Natural killer cell (primary cell): ENCODE measurements at regions not wholly inside any gene's neighbourhood (a gene's known extent, or its start where the extent isn't known, plus 50 kb on each side); places are given as distances from the start of the nearest gene placed in this dataset.

ENCODE experiments used
- ATAC-seq, 3 donors: fragments of 150-1000 bp in 2 of 3; fragments of 200-7000 bp in 1 of 3; cut with Tn5 transposase; 1 replicate in 1 of 3; 2 replicates in 2 of 3; pipeline ENCODE4 v1.10.0; 2021; ENCODE audit warnings: mild to moderate bottlenecking in 2 of 3, moderate library complexity in 2 of 3
- DNase-seq, 2 donors: peaks; one replicate each; pipeline versions ENCODE4 v3.0.0 to v3.0.0-alpha.2; 2013 to 2021; ENCODE audit warnings: mixed read lengths in 1 of 2
- H3K27ac ChIP-seq: one replicate; pipeline ENCODE4 v1.5.1; 2013; ENCODE audit warnings: mild to moderate bottlenecking, low read length
- H3K27me3 ChIP-seq: one replicate; pipeline ENCODE4 v1.6.1; 2013; ENCODE audit warnings: low read length; ENCODE audit not compliant: control insufficient read depth, insufficient read depth
- H3K36me3 ChIP-seq: one replicate; pipeline ENCODE4 v1.6.1; 2013; ENCODE audit warnings: low read length; ENCODE audit not compliant: control insufficient read depth, insufficient read depth
- H3K4me1 ChIP-seq: one replicate; pipeline ENCODE4 v1.6.1; 2013; ENCODE audit warnings: low read length; ENCODE audit not compliant: control insufficient read depth, insufficient read depth
- H3K4me3 ChIP-seq: one replicate; pipeline ENCODE4 v1.5.1; 2013; ENCODE audit warnings: low read length
- H3K9me3 ChIP-seq: one replicate; pipeline ENCODE4 v1.6.1; 2013; ENCODE audit warnings: low read length; ENCODE audit not compliant: control insufficient read depth, insufficient read depth
- H3K27ac Mint-ChIP-seq, 2 donors: one replicate each; pipeline ENCODE4 v1.8.0; 2022; ENCODE audit warnings: mild to moderate bottlenecking in 2 of 2, mixed read lengths in 2 of 2, moderate library complexity in 1 of 2
- H3K27me3 Mint-ChIP-seq, 2 donors: one replicate each; pipeline ENCODE4 v1.8.0; 2022; ENCODE audit warnings: low read depth in 2 of 2, mixed read lengths in 2 of 2
- H3K36me3 Mint-ChIP-seq: one replicate; pipeline ENCODE4 v1.8.0; 2022; ENCODE audit warnings: mixed read lengths
- H3K4me1 Mint-ChIP-seq, 2 donors: one replicate each; pipeline ENCODE4 v1.8.0; 2022; ENCODE audit warnings: mixed read lengths in 2 of 2
- H3K4me3 Mint-ChIP-seq: one replicate; pipeline ENCODE4 v1.8.0; 2022; ENCODE audit warnings: mild to moderate bottlenecking, moderate library complexity, mixed read lengths
- H3K9me3 Mint-ChIP-seq, 2 donors: one replicate each; pipeline ENCODE4 v1.8.0; 2022; ENCODE audit warnings: mixed read lengths in 2 of 2
- WGBS: methylation state at CpG from one replicate; pipeline ENCODE4 v1.1.7; 2013; ENCODE audit warnings: missing lambda C conversion rate; ENCODE audit not compliant: insufficient coverage; 5-methylcytosine and 5-hydroxymethylcytosine counted together
- intact Hi-C: fragments of 100-400 bp; cut with micrococcal nuclease; formaldehyde crosslinking; loops from one replicate; pipeline ENCODE4 v1.14.2; 2022
- TF ChIP-seq, protein P1 (sequence below): fragments of 200-600 bp; IDR thresholded peaks from one replicate; pipeline ENCODE4 v1.8.0; 2022; ENCODE audit warnings: antibody characterized with exemption

DNA sequence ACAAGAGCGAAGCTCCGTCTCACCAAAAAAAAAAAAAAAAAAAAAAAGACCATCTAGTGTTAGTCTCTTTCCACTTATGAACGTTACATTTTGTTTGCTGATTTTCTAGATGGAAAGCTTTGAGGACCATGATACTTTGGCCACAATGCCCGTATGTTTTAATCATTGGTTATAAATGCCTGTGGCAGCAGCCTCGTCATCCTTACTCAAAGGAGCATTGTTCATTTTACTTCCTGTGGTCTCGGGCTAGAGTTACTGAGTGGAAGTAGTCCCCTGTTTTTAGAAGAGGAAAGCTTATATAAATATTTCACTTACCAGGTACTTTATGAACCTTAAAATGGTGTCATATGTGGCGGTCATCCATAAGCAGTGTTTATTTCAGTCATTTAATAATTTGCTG, 359.9 kb downstream of the AEBP2 start:
- intact Hi-C loops, result no loop called here
- Mint-ChIP-seq H3K36me3 (no peaks in the 10 kb centered on the region), H3K4me3 (no peak overlapping the region), H3K4me1 (peaks cover 7 to 8% of the 10 kb centered on the region in 2 donors), H3K27ac (no peak overlapping the region), H3K9me3 (no peaks in the 10 kb centered on the region), H3K27me3 (peaks cover 14 to 21% of the 10 kb centered on the region in 2 donors)
- peaks cover 2% of the 10 kb centered on the region for H3K4me1 ChIP-seq
- no peaks in the 10 kb centered on the region for H3K9me3 ChIP-seq
- no peaks in the 10 kb centered on the region for H3K36me3 ChIP-seq
- TF ChIP-seq, protein P1, sequence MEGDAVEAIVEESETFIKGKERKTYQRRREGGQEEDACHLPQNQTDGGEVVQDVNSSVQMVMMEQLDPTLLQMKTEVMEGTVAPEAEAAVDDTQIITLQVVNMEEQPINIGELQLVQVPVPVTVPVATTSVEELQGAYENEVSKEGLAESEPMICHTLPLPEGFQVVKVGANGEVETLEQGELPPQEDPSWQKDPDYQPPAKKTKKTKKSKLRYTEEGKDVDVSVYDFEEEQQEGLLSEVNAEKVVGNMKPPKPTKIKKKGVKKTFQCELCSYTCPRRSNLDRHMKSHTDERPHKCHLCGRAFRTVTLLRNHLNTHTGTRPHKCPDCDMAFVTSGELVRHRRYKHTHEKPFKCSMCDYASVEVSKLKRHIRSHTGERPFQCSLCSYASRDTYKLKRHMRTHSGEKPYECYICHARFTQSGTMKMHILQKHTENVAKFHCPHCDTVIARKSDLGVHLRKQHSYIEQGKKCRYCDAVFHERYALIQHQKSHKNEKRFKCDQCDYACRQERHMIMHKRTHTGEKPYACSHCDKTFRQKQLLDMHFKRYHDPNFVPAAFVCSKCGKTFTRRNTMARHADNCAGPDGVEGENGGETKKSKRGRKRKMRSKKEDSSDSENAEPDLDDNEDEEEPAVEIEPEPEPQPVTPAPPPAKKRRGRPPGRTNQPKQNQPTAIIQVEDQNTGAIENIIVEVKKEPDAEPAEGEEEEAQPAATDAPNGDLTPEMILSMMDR, result no peak
- ATAC-seq (no peak), DNase-seq (no peak)
- H3K27me3 ChIP-seq, result no peaks in the 10 kb centered on the region
- WGBS, result 85% methylated on average over 4 of the region's 7 CpGs
- H3K4me3 ChIP-seq, result no peak overlapping the region
- H3K27ac ChIP-seq, result no peak overlapping the region

DNA sequence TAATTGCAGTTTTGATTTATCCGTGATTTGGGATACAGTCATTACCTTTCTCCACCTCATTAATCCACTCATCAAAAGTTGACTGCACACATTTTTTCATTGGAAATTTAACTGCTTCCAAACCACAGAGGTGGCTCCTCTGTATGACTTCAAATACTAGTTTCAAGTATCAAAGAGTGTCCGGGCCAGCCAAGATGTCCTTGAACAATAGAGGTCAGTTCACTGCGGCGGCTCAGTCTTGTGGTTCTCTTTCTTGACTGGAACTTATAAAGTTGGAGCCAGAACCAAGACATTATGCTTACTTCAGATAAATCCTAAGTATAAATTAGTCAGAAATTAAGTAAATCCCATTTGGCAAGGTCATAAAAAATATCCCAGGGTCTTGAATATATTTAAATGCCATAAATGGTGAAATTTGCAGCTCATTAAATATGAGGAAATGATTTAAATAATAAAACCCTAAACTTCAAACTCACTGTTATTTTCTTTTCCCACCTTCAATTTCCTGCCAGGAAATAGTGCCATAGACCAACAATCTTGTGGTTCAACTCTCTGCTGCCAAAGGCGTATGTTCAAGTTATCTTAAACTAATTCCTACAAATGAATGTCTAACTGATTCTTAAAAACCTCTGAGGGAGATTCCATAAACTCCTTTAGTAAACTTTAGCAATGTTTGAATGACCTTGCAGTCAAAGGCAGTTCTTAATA, 360.8 kb downstream of the AEBP2 start:
- Mint-ChIP-seq H3K27me3 (peaks cover 14 to 16% of the 10 kb centered on the region in 2 donors), H3K4me3 (no peak overlapping the region), H3K4me1 (peaks cover 7 to 8% of the 10 kb centered on the region in 2 donors), H3K27ac (no peak overlapping the region), H3K36me3 (no peaks in the 10 kb centered on the region), H3K9me3 (no peaks in the 10 kb centered on the region)
- 73% methylated on average over 5 of the region's 5 CpGs for WGBS
- Histone ChIP-seq H3K27ac (no peak overlapping the region), H3K4me3 (no peak overlapping the region), H3K36me3 (no peaks in the 10 kb centered on the region), H3K27me3 (no peaks in the 10 kb centered on the region), H3K9me3 (no peaks in the 10 kb centered on the region), H3K4me1 (peaks cover 2% of the 10 kb centered on the region)
- ATAC-seq (no peak), DNase-seq (no peak)
- intact Hi-C loops, result no loop called here
- TF ChIP-seq, protein P1, result no peak

DNA sequence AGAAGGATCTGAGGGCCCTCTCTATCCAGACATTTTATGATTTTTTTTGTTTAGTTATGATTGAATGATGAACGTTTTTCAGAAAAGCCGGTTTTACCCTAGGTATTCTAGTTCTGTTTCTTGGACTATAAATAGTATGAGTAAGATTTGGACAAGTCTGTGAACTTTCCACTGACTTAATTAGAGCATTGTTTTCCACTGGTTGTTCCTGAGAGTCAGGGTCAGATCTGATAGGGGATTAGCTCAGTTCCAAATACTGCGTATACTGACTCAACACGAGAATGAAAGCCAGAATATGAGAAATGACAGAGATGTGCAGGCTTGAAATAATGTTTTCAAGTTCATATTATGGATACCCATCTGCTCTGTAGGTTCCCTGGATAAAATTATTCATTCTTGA, 361.6 kb downstream of the AEBP2 start:
- Mint-ChIP-seq H3K4me1 (peaks cover 7 to 8% of the 10 kb centered on the region in 2 donors), H3K27me3 (peaks cover 14 to 16% of the 10 kb centered on the region in 2 donors), H3K36me3 (no peaks in the 10 kb centered on the region), H3K9me3 (no peaks in the 10 kb centered on the region), H3K4me3 (no peak overlapping the region), H3K27ac (no peak overlapping the region)
- Histone ChIP-seq H3K36me3 (no peaks in the 10 kb centered on the region), H3K4me3 (no peak overlapping the region), H3K4me1 (peaks cover 2% of the 10 kb centered on the region), H3K27ac (no peak overlapping the region), H3K27me3 (no peaks in the 10 kb centered on the region), H3K9me3 (no peaks in the 10 kb centered on the region)
- no peak for DNase-seq
- TF ChIP-seq, protein P1, result no peak
- ATAC-seq, result no peak
- intact Hi-C loops, result no loop called here
- whole genome bisulfite sequencing, result 66% methylated on average over 4 of the region's 4 CpGs

DNA sequence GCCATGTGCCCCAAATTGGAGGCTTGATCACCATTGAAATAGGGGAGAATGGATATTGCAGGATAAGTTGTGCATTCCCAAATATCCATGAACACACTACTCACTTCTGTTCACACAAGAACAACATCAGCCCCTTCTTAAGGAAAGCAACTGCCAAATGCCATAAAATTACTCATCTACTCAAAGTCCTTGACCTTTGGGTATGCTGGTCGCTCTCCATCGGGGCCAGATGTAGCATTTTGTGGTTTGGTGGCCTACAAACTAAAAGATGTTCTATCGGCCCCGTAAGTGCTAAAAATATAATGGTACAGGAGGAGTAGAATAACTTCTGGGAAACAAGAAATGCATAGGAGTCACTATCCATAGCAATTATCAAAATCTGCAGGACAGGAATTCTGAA, 362.6 kb downstream of the AEBP2 start:
- DNase-seq (no peak), ATAC-seq (no peak)
- peaks cover 7 to 8% of the 10 kb centered on the region in 2 donors for H3K4me1 Mint-ChIP-seq
- TF ChIP-seq, protein P1, result no peak
- H3K27me3 ChIP-seq, result no peaks in the 10 kb centered on the region
- H3K36me3 ChIP-seq, result no peaks in the 10 kb centered on the region
- H3K9me3 ChIP-seq, result no peaks in the 10 kb centered on the region
- 69% methylated on average over 4 of the region's 4 CpGs for WGBS
- H3K27ac ChIP-seq, result no peak overlapping the region
- H3K4me3 Mint-ChIP-seq, result no peak overlapping the region
- H3K4me1 ChIP-seq, result peaks cover 2% of the 10 kb centered on the region
- no peak overlapping the region for H3K27ac Mint-ChIP-seq
- no peaks in the 10 kb centered on the region for H3K36me3 Mint-ChIP-seq
- no peaks in the 10 kb centered on the region for H3K9me3 Mint-ChIP-seq
- peaks cover 14 to 16% of the 10 kb centered on the region in 2 donors for H3K27me3 Mint-ChIP-seq
- no peak overlapping the region for H3K4me3 ChIP-seq
- intact Hi-C loops, result no loop called here
